BJ (cell line): ENCODE measurements at regions not wholly inside any gene's neighbourhood (a gene's known extent, or its start where the extent isn't known, plus 50 kb on each side); places are given as distances from the start of the nearest gene placed in this dataset.
A peak's percentile ranks its signal among the peaks of the same experiment; 100 is the strongest.

Experiments
- CTCF ChIA-PET: fragments of 350-600 bp; formaldehyde crosslinking; extraction: SDS; loops from one replicate; lab custom pipeline; 2021; ENCODE audit warnings: antibody characterized with exemption, inconsistent platforms; lab: Yijun Ruan, JAX
- POLR2A ChIA-PET: fragments of 300-600 bp; sonication (Branson Sonifier 250); formaldehyde crosslinking; extraction: SDS; loops from one replicate; lab custom pipeline; 2021; ENCODE audit warnings: antibody characterized with exemption; lab: Charles Lee
- DNase-seq: peaks from one replicate; pipeline ENCODE4 v3.0.0-alpha.2; 2011; ENCODE audit warnings: low read depth
- H3K27me3 ChIP-seq: 2 replicates; pipeline ENCODE4 v1.6.0; 2011; ENCODE audit warnings: low read length; ENCODE audit not compliant: control insufficient read depth, insufficient read depth
- H3K36me3 ChIP-seq: 2 replicates; pipeline ENCODE4 v1.5.1; 2011; ENCODE audit warnings: low read length; ENCODE audit not compliant: control insufficient read depth, insufficient read depth
- H3K4me3 ChIP-seq: 2 replicates; pipeline ENCODE4 v1.5.1; 2011; ENCODE audit warnings: low read depth, mild to moderate bottlenecking, control low read depth, low read length
- CTCF ChIP-seq: IDR thresholded peaks from 2 replicates; pipeline ENCODE4 v1.5.1; 2011; ENCODE audit warnings: low read depth, mild to moderate bottlenecking, control low read depth, inconsistent platforms, low read length, moderate library complexity; ENCODE audit not compliant: insufficient read depth

GRCh38 chr10:108783897-108784296 lies 1139.4 kb downstream of the XPNPEP1 start:
- no peak for DNase-seq
- Histone ChIP-seq H3K27me3 (no peaks in the 10 kb centered on the region), H3K4me3 (no peak overlapping the region), H3K36me3 (no peaks in the 10 kb centered on the region)
- CTCF ChIA-PET: no interaction called here
- POLR2A ChIA-PET: no interaction called here
- peak; percentile 27; the same call in 1 of the 2 replicates for TF ChIP-seq CTCF

GRCh38 chr10:108782411-108782810 lies 1140.9 kb downstream of the XPNPEP1 start:
- CTCF ChIA-PET: no interaction called here
- Histone ChIP-seq H3K27me3 (no peaks in the 10 kb centered on the region), H3K36me3 (no peaks in the 10 kb centered on the region), H3K4me3 (no peak overlapping the region)
- TF ChIP-seq CTCF: no peak
- POLR2A ChIA-PET: no interaction called here
- no peak for DNase-seq

- CTCF ChIA-PET: no interaction called here
- POLR2A ChIA-PET: no interaction called here
- H3K27me3 ChIP-seq: no peaks in the 10 kb centered on the region
- DNase-seq: no peak
- no peak for TF ChIP-seq CTCF
- H3K4me3 ChIP-seq: no peak overlapping the region
- H3K36me3 ChIP-seq: no peaks in the 10 kb centered on the region
These were observed 1143.8 kb downstream of the XPNPEP1 start for GRCh38 chr10:108779501-108779900.

- no peak for DNase-seq
- TF ChIP-seq CTCF: no peak
- CTCF ChIA-PET: no interaction called here
These were observed 1147.3 kb downstream of the XPNPEP1 start for GRCh38 chr10:108775911-108776475.

GRCh38 chr10:108771106-108771505 lies 1152.2 kb downstream of the XPNPEP1 start:
- ChIA-PET CTCF (no interaction called here), POLR2A (no interaction called here)
- no peak for TF ChIP-seq CTCF

More at GRCh38 chr10:108775911-108776475, 1147.3 kb downstream of the XPNPEP1 start:
- H3K4me3 ChIP-seq: no peak overlapping the region
- H3K36me3 ChIP-seq: no peaks in the 10 kb centered on the region
- H3K27me3 ChIP-seq: no peaks in the 10 kb centered on the region
- POLR2A ChIA-PET: no interaction called here

More at GRCh38 chr10:108771106-108771505, 1152.2 kb downstream of the XPNPEP1 start:
- no peaks in the 10 kb centered on the region for H3K27me3 ChIP-seq
- DNase-seq: no peak
- no peaks in the 10 kb centered on the region for H3K36me3 ChIP-seq
- H3K4me3 ChIP-seq: no peak overlapping the region
